HCT116 (cell line): ENCODE measurements at regions not wholly inside any gene's neighbourhood (a gene's known extent, or its start where the extent isn't known, plus 50 kb on each side); places are given as distances from the start of the nearest gene placed in this dataset.

Experiments
- ATAC-seq: fragments of 200-7000 bp; cut with Tn5 transposase; 2 replicates; pipeline ENCODE4 v1.9.1; 2020; ENCODE audit warnings: mild to moderate bottlenecking, moderate library complexity
- BruUV-seq: library from RNA; stranded (reverse); fragments of 400-500 nt; replicated peaks from 2 replicates; lab custom pipeline; 2021; lab: Mats Ljungman, UMichigan
- CTCF ChIA-PET: fragments of 300-600 bp; sonication (Branson Sonifier 250); formaldehyde crosslinking; loops from one replicate; lab custom pipeline; 2021; ENCODE audit warnings: antibody characterized with exemption; lab: Charles Lee
- POLR2A ChIA-PET: fragments of 300-600, 350-600 bp; sonication (Branson Sonifier 250); formaldehyde crosslinking; loops from one replicate; lab custom pipeline; 2021; ENCODE audit warnings: antibody characterized with exemption; lab: Charles Lee
- RAD21 ChIA-PET, 2 experiments: fragments of 300-600 bp; sonication (Branson Sonifier 250); formaldehyde crosslinking; loops; one replicate each; lab custom pipeline; 2023; ENCODE audit warnings: low total read pairs in 2 of 2; ENCODE audit not compliant: uncharacterized antibody in 2 of 2, unreplicated experiment in 2 of 2, low non-redundant PET in 1 of 2; lab: Charles Lee
- DNase-seq: peaks from one replicate; pipeline ENCODE4 v3.0.0-alpha.2; 2010; ENCODE audit warnings: low read depth, low spot score
- H2AFZ ChIP-seq: fragments of 200-600 bp; shearing (Covaris generic), sonication (generic); 2 replicates; pipeline ENCODE4 v1.6.1; 2017; ENCODE audit warnings: low read depth, mixed run types, mixed read lengths, antibody characterized with exemption, low read length; ENCODE audit not compliant: poor library complexity, severe bottlenecking
- H3K27ac ChIP-seq: 2 replicates; pipeline ENCODE4 v1.5.1; 2012; ENCODE audit warnings: low read depth, low read length
- H3K27me3 ChIP-seq: fragments of 200-600 bp; sonication (generic); 2 replicates; pipeline ENCODE4 v1.6.1; 2016; ENCODE audit warnings: mixed run types, low read length, mixed read lengths; ENCODE audit not compliant: insufficient read depth
- H3K36me3 ChIP-seq, 2 experiments: fragments of 200-500 bp in 1 of 2; fragments of 200-600 bp in 1 of 2; sonication (Bioruptor generic) in 1 of 2; sonication (generic) in 1 of 2; 2 replicates each; pipeline versions ENCODE4 v1.5.1 to v1.6.1; 2014 to 2016; ENCODE audit warnings: low read length in 2 of 2, inconsistent platforms in 1 of 2, mixed read lengths in 1 of 2, mixed run types in 1 of 2; ENCODE audit not compliant: insufficient read depth in 2 of 2, control insufficient read depth in 1 of 2
- H3K4me1 ChIP-seq, 2 experiments: fragments of 200-600 bp in 1 of 2; sonication (generic) in 1 of 2; 2 replicates each; pipeline versions ENCODE4 v1.5.1 to v1.6.1; 2012 to 2017; ENCODE audit warnings: low read length in 2 of 2, inconsistent platforms in 1 of 2, mild to moderate bottlenecking in 1 of 2, mixed read lengths in 1 of 2, mixed run types in 1 of 2, moderate library complexity in 1 of 2; ENCODE audit not compliant: insufficient read depth in 2 of 2, control insufficient read depth in 1 of 2
- H3K4me2 ChIP-seq: fragments of 200-600 bp; sonication (generic); 2 replicates; pipeline ENCODE4 v1.6.1; 2017; ENCODE audit warnings: mixed run types, low read length, mixed read lengths
- H3K4me3 ChIP-seq, 2 experiments: fragments of 200-600 bp in 1 of 2; sonication (generic) in 1 of 2; replicated peaks in 1 of 2; 2 replicates each; pipeline ENCODE4 v1.5.1; 2011 to 2016; ENCODE audit warnings: low read length in 2 of 2, control low read depth in 1 of 2, low read depth in 1 of 2, mild to moderate bottlenecking in 1 of 2, mixed read lengths in 1 of 2, mixed run types in 1 of 2
- H3K79me2 ChIP-seq: fragments of 200-600 bp; sonication (generic); 2 replicates; pipeline ENCODE4 v1.6.1; 2017; ENCODE audit warnings: mild to moderate bottlenecking, mixed run types, low read length, moderate library complexity, mixed read lengths; ENCODE audit not compliant: insufficient read depth
- H3K9ac ChIP-seq: fragments of 200-600 bp; sonication (generic); 2 replicates; pipeline ENCODE4 v1.6.1; 2016; ENCODE audit warnings: low read length, mixed read lengths
- H3K9me2 ChIP-seq: fragments of 200-600 bp; sonication (generic), shearing (Covaris generic); 2 replicates; pipeline ENCODE4 v1.6.1; 2017; ENCODE audit warnings: mixed run types, mild to moderate bottlenecking, moderate library complexity; ENCODE audit not compliant: insufficient read depth
- H3K9me3 ChIP-seq, 2 experiments: fragments of 200-500 bp in 1 of 2; fragments of 200-600 bp in 1 of 2; sonication (Bioruptor generic) in 1 of 2; sonication (generic) in 1 of 2; 2 replicates each; pipeline ENCODE4 v1.6.1; 2014 to 2017; ENCODE audit warnings: low read length in 2 of 2, mixed read lengths in 2 of 2, inconsistent platforms in 1 of 2, low read depth in 1 of 2, mild to moderate bottlenecking in 1 of 2, mixed run types in 1 of 2, moderate library complexity in 1 of 2; ENCODE audit not compliant: control insufficient read depth in 1 of 2, insufficient read depth in 1 of 2
- H4K20me1 ChIP-seq: fragments of 200-600 bp; sonication (generic), shearing (Covaris generic); 2 replicates; pipeline ENCODE4 v1.6.1; 2017; ENCODE audit warnings: mixed run types, mild to moderate bottlenecking, moderate library complexity; ENCODE audit not compliant: insufficient read depth
- ELF1 ChIP-seq: IDR thresholded peaks from 2 replicates; pipeline ENCODE4 v1.6.1; 2012; ENCODE audit warnings: low read depth, borderline replicate concordance
- FOSL1 ChIP-seq: IDR thresholded peaks from 2 replicates; pipeline ENCODE4 v1.6.1; 2012; ENCODE audit warnings: low read depth
- ZBTB33 ChIP-seq: IDR thresholded peaks from 2 replicates; pipeline ENCODE4 v1.6.1; 2011; ENCODE audit warnings: mild to moderate bottlenecking, low read length, moderate library complexity; ENCODE audit not compliant: insufficient replicate concordance; ENCODE audit errors: extremely low read depth
- intact Hi-C: fragments of 100-400 bp; cut with micrococcal nuclease; formaldehyde crosslinking; loops from 2 replicates; pipeline ENCODE4 v1.10.0; 2022

- ATAC-seq (no peak), DNase-seq (no peak)
- ChIA-PET CTCF (no interaction called here), RAD21 (no interaction called here), POLR2A (no interaction called here)
- Histone ChIP-seq H3K79me2 (no peaks in the 10 kb centered on the region), H3K4me1 (no peaks in the 10 kb centered on the region), H3K36me3 (no peaks in the 10 kb centered on the region), H4K20me1 (no peaks in the 10 kb centered on the region), H3K9me2 (no peaks in the 10 kb centered on the region), H2AFZ (no peak overlapping the region), H3K4me2 (no peak overlapping the region), H3K4me3 (no peak overlapping the region), H3K9me3 (no peaks in the 10 kb centered on the region), H3K27ac (no peak overlapping the region), H3K9ac (no peak overlapping the region), H3K27me3 (no peaks in the 10 kb centered on the region)
- no TSS peak for BruUV-seq
- intact Hi-C loops, result no loop called here
- no peak for TF ChIP-seq ZBTB33
Observed at GRCh38 chr2:16128746-16129610, 188.6 kb downstream of the MYCN start.

GRCh38 chr2:16127958-16128357 lies 187.6 kb downstream of the MYCN start:
- no peaks in the 10 kb centered on the region for H3K36me3 ChIP-seq
- ATAC-seq, result no peak
- ChIA-PET RAD21 (no interaction called here), POLR2A (no interaction called here)
- H3K4me3 ChIP-seq, result no peak overlapping the region
- H2AFZ ChIP-seq, result no peak overlapping the region
- H3K27me3 ChIP-seq, result no peaks in the 10 kb centered on the region
- H3K27ac ChIP-seq, result no peak overlapping the region
- no peaks in the 10 kb centered on the region for H3K9me2 ChIP-seq
- intact Hi-C loops, result no loop called here
- no peak overlapping the region for H3K9ac ChIP-seq
- no TSS peak for BruUV-seq
- no peak overlapping the region for H3K4me2 ChIP-seq
- no peaks in the 10 kb centered on the region for H4K20me1 ChIP-seq
- no peaks in the 10 kb centered on the region for H3K4me1 ChIP-seq
- H3K79me2 ChIP-seq, result no peaks in the 10 kb centered on the region
- DNase-seq, result no peak
- TF ChIP-seq ELF1 (no peak), FOSL1 (no peak)
- TF ChIP-seq, all 23 proteins: peak for 0
- H3K9me3 ChIP-seq, result no peaks in the 10 kb centered on the region
- CTCF ChIA-PET, result no interaction called here
